CD14-positive monocyte (primary cell): ENCODE measurements at regions not wholly inside any gene's neighbourhood (a gene's known extent, or its start where the extent isn't known, plus 50 kb on each side); places are given as distances from the start of the nearest gene placed in this dataset.

Experiments
- DNase-seq, 3 donors: peaks; one replicate each; pipeline ENCODE4 v3.0.0-alpha.2; 2011 to 2022
- H2AFZ ChIP-seq: 2 replicates; pipeline ENCODE4 v1.6.0; 2012; ENCODE audit warnings: mild to moderate bottlenecking, low read depth, low read length, inconsistent platforms; ENCODE audit not compliant: insufficient read depth, poor library complexity, severe bottlenecking
- H3K27ac ChIP-seq, 2 donors: 1 replicate in 1 of 2; 2 replicates in 1 of 2; pipeline ENCODE4 v1.5.1; 2012 to 2013; ENCODE audit warnings: low read length in 2 of 2, control low read depth in 1 of 2, inconsistent platforms in 1 of 2, low read depth in 1 of 2, mild to moderate bottlenecking in 1 of 2
- H3K27me3 ChIP-seq, 2 donors: one replicate each; pipeline versions ENCODE4 v1.6.0 to v1.6.1; 2011 to 2013; ENCODE audit warnings: low read length in 2 of 2; ENCODE audit not compliant: control insufficient read depth in 2 of 2, insufficient read depth in 2 of 2
- H3K36me3 ChIP-seq, 2 donors: replicated peaks in 1 of 2; 1 replicate in 1 of 2; 2 replicates in 1 of 2; pipeline versions ENCODE4 v1.5.1 to v1.6.1; 2012 to 2013; ENCODE audit warnings: low read length in 2 of 2, control low read depth in 1 of 2, inconsistent platforms in 1 of 2, mild to moderate bottlenecking in 1 of 2; ENCODE audit not compliant: insufficient read depth in 2 of 2, control insufficient read depth in 1 of 2
- H3K4me1 ChIP-seq, 2 donors: 1 replicate in 1 of 2; 2 replicates in 1 of 2; pipeline versions ENCODE4 v1.5.1 to v1.6.1; 2012 to 2013; ENCODE audit warnings: low read length in 2 of 2, control low read depth in 1 of 2, inconsistent platforms in 1 of 2, mild to moderate bottlenecking in 1 of 2, moderate library complexity in 1 of 2; ENCODE audit not compliant: insufficient read depth in 2 of 2, control insufficient read depth in 1 of 2
- H3K4me2 ChIP-seq: replicated peaks from 2 replicates; pipeline ENCODE3; 2012; ENCODE audit warnings: low read length, moderate library complexity, mild to moderate bottlenecking; ENCODE audit not compliant: poor library complexity, severe bottlenecking; ENCODE audit errors: extremely low read depth
- H3K4me3 ChIP-seq, 3 experiments: fragments of 200-600 bp in 1 of 3; sonication (generic) in 1 of 3; replicated peaks in 1 of 3; 1 replicate in 2 of 3; 2 replicates in 1 of 3; pipeline ENCODE4 v1.5.1; 2011 to 2013; ENCODE audit warnings: low read length in 3 of 3, mild to moderate bottlenecking in 3 of 3, control low read depth in 2 of 3, low read depth in 2 of 3, inconsistent platforms in 1 of 3, moderate library complexity in 1 of 3
- H3K79me2 ChIP-seq: 2 replicates; pipeline ENCODE4 v1.6.0; 2012; ENCODE audit warnings: mild to moderate bottlenecking, control low read depth, inconsistent platforms, low read length, moderate library complexity; ENCODE audit not compliant: insufficient read depth
- H3K9ac ChIP-seq: 2 replicates; pipeline ENCODE4 v1.6.0; 2017; ENCODE audit warnings: low read length, mild to moderate bottlenecking; ENCODE audit not compliant: insufficient read depth, poor library complexity, severe bottlenecking
- H3K9me3 ChIP-seq, 2 donors: replicated peaks in 1 of 2; 1 replicate in 1 of 2; 2 replicates in 1 of 2; pipeline versions ENCODE4 v1.5.1 to v1.6.1; 2012 to 2013; ENCODE audit warnings: low read length in 2 of 2, control low read depth in 1 of 2; ENCODE audit not compliant: control insufficient read depth in 1 of 2, insufficient read depth in 1 of 2
- H4K20me1 ChIP-seq: 2 replicates; pipeline ENCODE4 v1.6.0; 2012; ENCODE audit warnings: mild to moderate bottlenecking, low read length, control low read depth, moderate library complexity; ENCODE audit not compliant: insufficient read depth
- H3K27ac Mint-ChIP-seq, 7 donors: one replicate each; pipeline ENCODE4 v1.8.0; 2020; ENCODE audit warnings: mild to moderate bottlenecking in 7 of 7, mixed read lengths in 7 of 7, moderate library complexity in 6 of 7, inconsistent platforms in 2 of 7
- H3K27me3 Mint-ChIP-seq, 3 donors: one replicate each; pipeline ENCODE4 v1.8.0; 2021 to 2022; ENCODE audit warnings: low read depth in 3 of 3, mild to moderate bottlenecking in 3 of 3, mixed read lengths in 3 of 3, moderate library complexity in 3 of 3, inconsistent platforms in 1 of 3
- H3K36me3 Mint-ChIP-seq, 2 donors: one replicate each; pipeline ENCODE4 v1.8.0; 2020; ENCODE audit warnings: mixed read lengths in 2 of 2, inconsistent platforms in 1 of 2, mild to moderate bottlenecking in 1 of 2
- H3K4me1 Mint-ChIP-seq: one replicate; pipeline ENCODE4 v1.8.0; 2020; ENCODE audit warnings: mild to moderate bottlenecking, mixed read lengths
- H3K4me3 Mint-ChIP-seq, 2 donors: one replicate each; pipeline ENCODE4 v1.8.0; 2020; ENCODE audit warnings: mild to moderate bottlenecking in 2 of 2, mixed read lengths in 2 of 2, moderate library complexity in 1 of 2
- H3K9me3 Mint-ChIP-seq, 7 donors: one replicate each; pipeline ENCODE4 v1.8.0; 2020 to 2022; ENCODE audit warnings: mixed read lengths in 7 of 7, mild to moderate bottlenecking in 6 of 7, moderate library complexity in 6 of 7, inconsistent platforms in 2 of 7
- WGBS: methylation state at CpG from one replicate; pipeline ENCODE4 v1.1.5; 2013; ENCODE audit warnings: missing lambda C conversion rate; ENCODE audit not compliant: insufficient coverage; 5-methylcytosine and 5-hydroxymethylcytosine counted together
- intact Hi-C, 2 donors: fragments of 100-400 bp; cut with micrococcal nuclease; formaldehyde crosslinking; loops; one replicate each; pipeline versions ENCODE4 v1.15.0 to v1.15.1; 2023
- TF ChIP-seq, protein P1 (sequence below): fragments of 200-600 bp; IDR thresholded peaks from one replicate; pipeline ENCODE4 v1.8.0; 2022; ENCODE audit warnings: antibody characterized with exemption, mild to moderate bottlenecking

DNA sequence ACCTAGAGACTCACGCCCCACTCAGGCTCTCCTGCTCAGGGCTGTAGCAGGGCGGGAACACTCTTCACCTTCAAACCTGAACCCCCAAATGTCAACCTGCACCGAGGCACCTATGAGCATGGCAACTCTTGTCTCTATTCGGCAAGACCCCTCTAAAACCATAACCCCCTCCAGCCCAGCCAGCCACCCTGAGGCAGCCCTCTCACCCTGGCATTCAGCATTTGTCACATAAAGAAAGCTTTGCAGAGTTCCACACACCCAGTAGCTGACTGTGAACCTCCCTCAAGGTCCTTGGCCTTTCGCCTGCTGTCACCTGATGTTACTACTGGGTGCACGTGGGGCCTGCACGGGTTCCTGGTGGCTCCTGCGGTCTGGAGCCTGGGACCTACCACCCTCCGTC lies 97.2 kb upstream of the ALKAL2 start:
- Mint-ChIP-seq H3K9me3 (peaks cover 0 to 8% (median 0%) of the 10 kb centered on the region in 7 donors), H3K27ac (no peak overlapping the region), H3K27me3 (peaks cover 0 to 3% (median 2%) of the 10 kb centered on the region in 3 donors), H3K36me3 (no peaks in the 10 kb centered on the region), H3K4me1 (no peaks in the 10 kb centered on the region), H3K4me3 (no peak overlapping the region)
- no peaks in the 10 kb centered on the region for H3K27me3 ChIP-seq
- no peak overlapping the region for H3K4me2 ChIP-seq
- intact Hi-C loops, result no loop called here
- DNase-seq, result no peak
- no peak overlapping the region for H3K9ac ChIP-seq
- TF ChIP-seq, protein P1, sequence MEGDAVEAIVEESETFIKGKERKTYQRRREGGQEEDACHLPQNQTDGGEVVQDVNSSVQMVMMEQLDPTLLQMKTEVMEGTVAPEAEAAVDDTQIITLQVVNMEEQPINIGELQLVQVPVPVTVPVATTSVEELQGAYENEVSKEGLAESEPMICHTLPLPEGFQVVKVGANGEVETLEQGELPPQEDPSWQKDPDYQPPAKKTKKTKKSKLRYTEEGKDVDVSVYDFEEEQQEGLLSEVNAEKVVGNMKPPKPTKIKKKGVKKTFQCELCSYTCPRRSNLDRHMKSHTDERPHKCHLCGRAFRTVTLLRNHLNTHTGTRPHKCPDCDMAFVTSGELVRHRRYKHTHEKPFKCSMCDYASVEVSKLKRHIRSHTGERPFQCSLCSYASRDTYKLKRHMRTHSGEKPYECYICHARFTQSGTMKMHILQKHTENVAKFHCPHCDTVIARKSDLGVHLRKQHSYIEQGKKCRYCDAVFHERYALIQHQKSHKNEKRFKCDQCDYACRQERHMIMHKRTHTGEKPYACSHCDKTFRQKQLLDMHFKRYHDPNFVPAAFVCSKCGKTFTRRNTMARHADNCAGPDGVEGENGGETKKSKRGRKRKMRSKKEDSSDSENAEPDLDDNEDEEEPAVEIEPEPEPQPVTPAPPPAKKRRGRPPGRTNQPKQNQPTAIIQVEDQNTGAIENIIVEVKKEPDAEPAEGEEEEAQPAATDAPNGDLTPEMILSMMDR, result no peak
- 87% methylated on average over 8 of the region's 9 CpGs for WGBS
- peaks cover 0 to 11% of the 10 kb centered on the region in 2 donors for H3K9me3 ChIP-seq
- no peaks in the 10 kb centered on the region for H3K4me1 ChIP-seq
- H3K79me2 ChIP-seq, result no peaks in the 10 kb centered on the region
- H4K20me1 ChIP-seq, result no peaks in the 10 kb centered on the region
- no peak overlapping the region for H2AFZ ChIP-seq
- no peak overlapping the region for H3K27ac ChIP-seq
- H3K36me3 ChIP-seq, result no peaks in the 10 kb centered on the region
- H3K4me3 ChIP-seq, result no peak overlapping the region

DNA sequence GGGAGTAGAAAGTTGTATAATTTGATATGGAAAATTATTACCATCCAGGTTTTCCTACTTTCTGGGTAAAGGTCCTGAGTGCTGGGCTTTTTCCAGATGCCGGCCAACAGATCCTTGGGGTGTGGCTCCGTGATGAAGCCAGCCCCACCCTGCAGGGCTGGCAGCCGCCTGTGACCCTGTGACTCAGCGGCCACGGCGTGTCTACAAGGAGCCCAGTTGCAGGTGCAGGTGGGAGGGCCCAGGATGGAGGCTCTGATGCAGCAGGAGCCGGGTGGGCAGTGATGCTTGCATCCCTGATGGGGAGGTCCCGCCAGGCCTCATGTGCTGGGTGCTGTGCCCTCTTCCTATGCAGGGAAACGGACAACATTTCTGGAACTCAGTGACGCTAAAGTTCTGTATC lies 96.0 kb upstream of the ALKAL2 start:
- no peak overlapping the region for H3K27ac Mint-ChIP-seq
- H3K9me3 ChIP-seq, result peaks cover 0 to 2% of the 10 kb centered on the region in 2 donors
- H3K27me3 ChIP-seq, result no peaks in the 10 kb centered on the region
- H3K79me2 ChIP-seq, result no peaks in the 10 kb centered on the region
- H3K27ac ChIP-seq, result no peak overlapping the region
- H3K4me3 ChIP-seq, result no peak overlapping the region
- no peaks in the 10 kb centered on the region for H3K4me1 Mint-ChIP-seq
- H3K4me1 ChIP-seq, result no peaks in the 10 kb centered on the region
- H3K4me2 ChIP-seq, result no peak overlapping the region
- no peak overlapping the region for H3K9ac ChIP-seq
- H3K27me3 Mint-ChIP-seq, result peaks cover 0 to 3% (median 2%) of the 10 kb centered on the region in 3 donors
- WGBS, result 89% methylated on average over 8 of the region's 10 CpGs
- intact Hi-C loops, result no loop called here
- TF ChIP-seq, protein P1, result no peak
- peaks cover 0 to 12% (median 2%) of the 10 kb centered on the region in 7 donors for H3K9me3 Mint-ChIP-seq
- H4K20me1 ChIP-seq, result no peaks in the 10 kb centered on the region
- H3K36me3 Mint-ChIP-seq, result no peaks in the 10 kb centered on the region
- no peaks in the 10 kb centered on the region for H3K36me3 ChIP-seq
- no peak overlapping the region for H2AFZ ChIP-seq
- no peak for DNase-seq
- H3K4me3 Mint-ChIP-seq, result no peak overlapping the region
